GM12891 (cell line): ENCODE measurements at regions not wholly inside any gene's neighbourhood (a gene's known extent, or its start where the extent isn't known, plus 50 kb on each side); places are given as distances from the start of the nearest gene placed in this dataset.

Experiments used
- DNase-seq: peaks from one replicate; pipeline ENCODE4 v3.0.0; 2011; ENCODE audit warnings: low spot score; ENCODE audit not compliant: insufficient read length
- FAIRE-seq: peaks from 2 replicates; lab custom pipeline; 2011; peaks lifted over from hg19 to GRCh38; lab: Jason Lieb, UNC
- PAX5 ChIP-seq: IDR thresholded peaks from 2 replicates; pipeline ENCODE4 v1.6.1; 2011; ENCODE audit warnings: low read length, moderate library complexity, mild to moderate bottlenecking; ENCODE audit not compliant: insufficient read depth, severe bottlenecking
- POLR2A ChIP-seq: IDR thresholded peaks from 2 replicates; pipeline ENCODE4 v1.6.1; 2011; ENCODE audit warnings: low read depth, low read length, control low read depth
- POLR2AphosphoS5 ChIP-seq: IDR thresholded peaks from 2 replicates; pipeline ENCODE4 v1.6.1; 2011; ENCODE audit warnings: low read depth, low read length, control low read depth
- POU2F2 ChIP-seq: IDR thresholded peaks from 2 replicates; pipeline ENCODE4 v1.6.1; 2011; ENCODE audit warnings: low read depth, mild to moderate bottlenecking, control low read depth, low read length, moderate library complexity
- SPI1 ChIP-seq: IDR thresholded peaks from 2 replicates; pipeline ENCODE4 v1.6.1; 2011; ENCODE audit warnings: low read depth, low read length, control low read depth
- TAF1 ChIP-seq: IDR thresholded peaks from 2 replicates; pipeline ENCODE4 v1.6.1; 2011; ENCODE audit warnings: low read depth, low read length, control low read depth

DNA sequence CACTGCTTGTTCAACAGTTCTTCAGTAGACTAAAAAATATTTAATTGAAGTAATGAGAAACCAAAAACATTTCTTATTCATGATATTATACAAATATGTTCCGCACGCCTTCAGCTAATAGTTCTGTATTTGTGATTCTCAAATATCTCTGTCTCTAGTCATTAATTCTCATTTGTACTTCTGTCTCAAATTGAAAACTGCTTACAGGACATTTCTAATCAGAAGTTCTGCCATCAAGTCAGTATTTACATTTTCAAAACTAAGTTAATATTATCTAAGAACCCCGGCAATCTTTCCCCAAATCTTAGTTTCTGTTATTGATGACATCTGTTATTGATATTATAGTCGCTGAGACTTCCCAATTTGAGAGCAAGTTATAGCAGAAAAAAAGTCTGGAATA lies 78.6 kb upstream of the PGRMC2 start:
- FAIRE-seq (no peak), DNase-seq (no peak)
- TF ChIP-seq PAX5 (no peak), POLR2A (no peak), SPI1 (no peak), POU2F2 (no peak), TAF1 (no peak), POLR2AphosphoS5 (no peak)

DNA sequence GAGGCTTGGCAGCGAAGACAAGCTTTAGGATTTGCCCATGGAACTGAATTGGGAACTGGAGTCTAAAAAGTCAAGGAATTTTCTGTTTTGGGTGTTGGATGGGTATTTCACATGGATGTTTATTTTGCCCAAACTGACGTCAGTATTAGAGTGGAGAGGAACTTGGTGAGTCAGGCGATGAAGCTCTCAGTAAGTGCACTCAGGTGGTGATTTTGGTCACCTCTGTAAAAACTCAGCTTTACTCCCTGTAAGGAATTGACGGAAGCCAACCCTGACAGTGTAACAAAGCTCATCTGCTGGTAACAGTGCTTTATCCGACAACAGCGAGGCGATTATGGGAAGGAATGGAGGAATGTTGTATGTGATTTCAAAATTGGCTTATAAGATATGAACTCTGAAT lies 77.0 kb upstream of the PGRMC2 start:
- no peak for FAIRE-seq
- no peak for DNase-seq
- TF ChIP-seq PAX5: no peak
- no peak for TF ChIP-seq POLR2A
- TF ChIP-seq TAF1: no peak
- no peak for TF ChIP-seq POLR2AphosphoS5
- no peak for TF ChIP-seq POU2F2
- no peak for TF ChIP-seq SPI1

DNA sequence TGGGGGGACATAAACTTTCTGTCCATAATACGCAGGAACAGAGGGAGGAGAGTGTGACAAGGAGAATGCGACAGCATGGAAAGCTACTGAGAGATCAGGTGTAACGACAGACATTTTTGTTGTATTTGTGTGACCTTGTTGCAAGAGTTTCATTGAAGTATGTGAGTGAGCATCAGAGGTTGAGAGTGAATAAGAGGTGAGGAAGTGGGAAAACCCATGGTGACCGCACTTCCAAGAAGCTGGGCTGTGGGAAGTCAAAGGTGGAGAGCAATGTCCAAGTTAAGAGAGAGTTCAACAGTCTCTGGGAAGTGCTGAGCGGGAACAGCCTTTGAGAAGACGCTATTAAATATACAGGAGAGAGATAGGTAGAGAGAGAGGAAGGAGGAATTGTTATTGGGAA lies 76.4 kb upstream of the PGRMC2 start:
- DNase-seq: no peak
- no peak for FAIRE-seq
- TF ChIP-seq SPI1 (no peak), TAF1 (no peak), PAX5 (no peak), POLR2A (no peak), POU2F2 (no peak), POLR2AphosphoS5 (no peak)

DNA sequence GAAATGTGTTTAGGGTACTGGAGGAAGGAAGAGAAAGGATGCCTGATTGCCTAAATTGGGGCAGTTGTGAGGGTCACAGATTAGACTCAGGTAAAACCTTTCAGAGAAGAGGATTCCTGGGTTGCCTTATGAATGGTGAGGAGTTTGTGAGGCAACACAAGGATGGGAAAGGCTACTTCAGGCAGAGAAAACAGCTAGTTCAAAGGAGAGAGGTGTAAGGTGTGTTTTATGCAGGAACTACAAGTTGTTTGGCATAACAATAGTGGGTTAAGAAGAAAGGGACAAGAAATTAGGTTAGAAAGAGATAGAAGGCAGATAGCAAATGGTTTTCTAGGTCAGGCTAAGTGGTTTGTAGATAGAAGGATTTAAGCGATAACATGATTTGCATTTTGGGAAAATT lies 75.1 kb upstream of the PGRMC2 start:
- no peak for FAIRE-seq
- TF ChIP-seq POU2F2 (no peak), PAX5 (no peak), SPI1 (no peak), POLR2A (no peak), TAF1 (no peak), POLR2AphosphoS5 (no peak)
- DNase-seq: no peak

DNA sequence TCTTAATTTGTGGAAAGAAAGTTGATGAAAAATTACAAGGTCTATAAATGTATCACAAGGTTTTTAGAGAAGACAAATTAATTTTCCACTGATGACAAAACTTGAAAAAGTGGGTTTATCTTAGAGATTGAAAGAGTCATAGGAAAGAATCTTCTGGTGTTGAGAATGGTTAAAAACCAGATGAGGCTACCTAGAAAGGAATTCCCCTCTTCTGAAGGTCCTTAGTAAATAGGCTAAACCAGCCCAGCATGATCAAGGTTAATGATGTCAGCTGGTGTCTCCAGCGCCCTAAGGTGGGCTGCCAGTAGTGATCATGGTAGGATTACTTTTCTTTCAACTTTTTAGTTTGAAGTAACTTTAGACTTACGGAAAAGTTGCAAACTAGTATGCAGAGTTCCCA lies 71.8 kb upstream of the PGRMC2 start:
- FAIRE-seq (no peak), DNase-seq (no peak)
- TF ChIP-seq POLR2A: no peak
- no peak for TF ChIP-seq POLR2AphosphoS5
- TF ChIP-seq POU2F2: no peak
- TF ChIP-seq TAF1: no peak
- no peak for TF ChIP-seq PAX5
- TF ChIP-seq SPI1: no peak

DNA sequence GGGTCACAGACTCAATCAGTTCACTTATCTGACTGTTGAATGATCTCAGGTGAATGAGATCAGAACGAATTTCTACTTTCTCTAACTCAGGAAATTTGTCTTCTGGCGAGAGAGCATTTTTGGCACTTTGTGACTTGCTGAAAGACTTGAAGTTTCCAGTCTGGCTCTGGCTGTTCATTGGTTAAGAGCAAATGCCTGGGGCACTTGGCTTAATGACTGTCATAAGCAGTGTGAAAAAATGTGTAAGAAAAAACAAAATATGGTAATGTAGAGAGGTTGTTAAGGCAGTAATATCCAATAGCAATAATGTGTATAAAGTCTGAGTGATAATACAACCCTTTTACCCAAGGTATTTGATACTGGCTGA lies 71.3 kb upstream of the PGRMC2 start:
- FAIRE-seq: no peak
- DNase-seq: no peak
- TF ChIP-seq POU2F2 (no peak), SPI1 (no peak), TAF1 (no peak), PAX5 (no peak), POLR2A (no peak), POLR2AphosphoS5 (no peak)

DNA sequence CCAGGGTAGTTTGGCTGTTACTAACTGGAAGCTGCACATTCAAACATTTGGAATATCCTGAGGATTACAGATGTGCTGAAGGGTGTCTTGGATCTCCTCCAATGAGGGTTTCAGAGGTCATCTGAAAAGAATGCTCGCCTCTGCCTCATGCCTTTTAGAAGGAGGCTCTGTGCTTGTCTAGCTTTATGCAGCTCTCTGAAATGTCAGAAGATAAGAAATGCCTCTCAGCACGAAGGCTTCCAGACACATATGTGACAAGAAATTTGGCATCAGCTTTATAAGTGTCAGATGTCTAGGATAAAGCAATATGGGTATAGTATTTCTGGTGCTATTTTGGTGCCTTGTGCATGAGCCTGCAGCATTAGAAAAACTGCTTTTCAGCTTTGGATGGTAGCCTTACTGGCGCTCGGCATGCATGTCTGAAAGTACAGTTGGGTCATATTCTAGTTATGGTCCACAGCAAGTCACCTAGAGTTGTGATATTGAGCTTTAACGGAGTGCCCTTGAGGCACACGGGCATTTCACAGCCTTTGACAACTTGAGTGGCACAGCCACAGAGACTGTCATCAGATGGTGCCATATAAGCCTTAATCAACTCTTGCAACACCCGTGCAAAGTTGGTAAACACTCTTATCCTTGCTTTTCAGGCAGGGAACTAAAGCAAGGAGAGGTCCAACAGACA lies 70.8 kb upstream of the PGRMC2 start:
- TF ChIP-seq POLR2AphosphoS5 (no peak), TAF1 (no peak), POU2F2 (no peak), POLR2A (no peak), PAX5 (no peak), SPI1 (no peak)
- DNase-seq (no peak), FAIRE-seq (no peak)

DNA sequence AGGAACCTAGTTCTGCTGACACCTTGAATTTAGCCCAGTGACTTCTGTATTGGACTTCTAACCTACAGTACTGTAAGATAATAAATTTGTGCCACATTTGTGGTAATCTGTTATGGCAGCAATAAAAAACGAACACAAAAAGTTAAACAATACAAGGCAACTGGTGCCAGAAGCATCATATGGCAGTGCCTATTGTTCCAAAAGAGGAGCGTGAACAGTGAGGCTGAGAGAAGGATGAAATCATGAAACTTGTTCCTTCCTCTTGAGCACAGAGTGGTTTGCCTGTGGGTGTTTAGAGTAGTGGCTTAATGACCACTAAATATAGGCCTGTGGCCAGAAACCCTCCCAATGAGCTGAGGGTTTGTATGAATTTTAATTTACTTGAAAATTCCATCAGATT lies 69.7 kb upstream of the PGRMC2 start:
- DNase-seq (no peak), FAIRE-seq (no peak)
- no peak for TF ChIP-seq PAX5
- TF ChIP-seq SPI1: no peak
- TF ChIP-seq POLR2AphosphoS5: no peak
- TF ChIP-seq POU2F2: no peak
- no peak for TF ChIP-seq POLR2A
- no peak for TF ChIP-seq TAF1

DNA sequence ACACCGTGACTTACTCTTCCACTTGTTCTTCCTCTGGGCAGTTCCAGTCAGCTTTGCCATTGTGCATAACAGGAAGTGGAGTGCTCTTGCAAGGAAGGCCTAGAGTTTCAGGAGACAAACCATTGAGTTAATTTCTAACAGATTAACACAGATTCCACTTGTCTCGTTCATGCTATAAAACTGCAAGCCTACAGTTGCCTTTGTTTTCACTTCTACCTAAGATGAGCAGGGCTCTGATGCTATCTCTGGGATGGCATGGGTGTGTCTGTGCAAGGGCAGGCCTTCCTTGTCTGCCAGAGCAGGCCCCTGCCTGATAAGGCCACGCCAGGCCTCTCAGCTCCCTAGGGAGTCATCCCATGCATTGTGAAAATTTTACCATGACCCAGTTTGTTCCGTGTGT lies 67.7 kb upstream of the PGRMC2 start:
- TF ChIP-seq PAX5 (no peak), POLR2A (no peak), SPI1 (no peak), TAF1 (no peak)
- no peak for DNase-seq
- no peak for FAIRE-seq
